Ectodermal cell (in vitro differentiated cells): ENCODE measurements at regions not wholly inside any gene's neighbourhood (a gene's known extent, or its start where the extent isn't known, plus 50 kb on each side); places are given as distances from the start of the nearest gene placed in this dataset.

Source experiments
- H3K27ac ChIP-seq: 2 replicates; pipeline ENCODE4 v1.7.0; 2013; ENCODE audit warnings: mild to moderate bottlenecking, low read depth, low read length; ENCODE audit not compliant: insufficient read depth, poor library complexity, severe bottlenecking
- H3K27me3 ChIP-seq: 2 replicates; pipeline ENCODE4 v1.7.0; 2013; ENCODE audit warnings: mild to moderate bottlenecking, low read length; ENCODE audit not compliant: insufficient read depth, control insufficient read depth, poor library complexity, severe bottlenecking
- H3K36me3 ChIP-seq: one replicate; pipeline ENCODE4 v1.7.0; 2013; ENCODE audit warnings: low read length; ENCODE audit not compliant: control insufficient read depth, insufficient read depth
- H3K4me1 ChIP-seq: one replicate; pipeline ENCODE4 v1.7.0; 2013; ENCODE audit warnings: low read length; ENCODE audit not compliant: control insufficient read depth, insufficient read depth
- H3K4me3 ChIP-seq: 2 replicates; pipeline ENCODE4 v1.7.0; 2013; ENCODE audit warnings: low read depth, low read length, control low read depth; ENCODE audit not compliant: insufficient read depth
- H3K9me3 ChIP-seq: 2 replicates; pipeline ENCODE4 v1.7.0; 2013; ENCODE audit warnings: mild to moderate bottlenecking, low read length, moderate library complexity; ENCODE audit not compliant: control insufficient read depth
- WGBS, 2 experiments: methylation state at CpG; one replicate each; pipeline ENCODE4 v1.1.7; 2013; ENCODE audit warnings: missing lambda C conversion rate in 2 of 2; 5-methylcytosine and 5-hydroxymethylcytosine counted together

- 88 to 97% methylated on average over 1 of the region's 2 CpGs for WGBS, 2 experiments
- H3K4me1 ChIP-seq, result no peaks in the 10 kb centered on the region
- no peak overlapping the region for H3K4me3 ChIP-seq
- no peaks in the 10 kb centered on the region for H3K36me3 ChIP-seq
- H3K27me3 ChIP-seq, result no peaks in the 10 kb centered on the region
- H3K27ac ChIP-seq, result no peak overlapping the region
- no peaks in the 10 kb centered on the region for H3K9me3 ChIP-seq
Measured at GRCh38 chr16:49085686-49086085, 196.0 kb downstream of the CBLN1 start.

GRCh38 chr16:49084628-49085390, 196.8 kb downstream of the CBLN1 start:
- no peak overlapping the region for H3K27ac ChIP-seq
- H3K4me3 ChIP-seq, result no peak overlapping the region
- H3K36me3 ChIP-seq, result no peaks in the 10 kb centered on the region
- no peaks in the 10 kb centered on the region for H3K27me3 ChIP-seq
- no peaks in the 10 kb centered on the region for H3K4me1 ChIP-seq
- H3K9me3 ChIP-seq, result no peaks in the 10 kb centered on the region

- WGBS, 2 experiments, result 83 to 84% methylated on average over 3 of the region's 3 CpGs
- Histone ChIP-seq H3K9me3 (peaks cover 2% of the 10 kb centered on the region), H3K4me1 (no peaks in the 10 kb centered on the region), H3K36me3 (no peaks in the 10 kb centered on the region), H3K27me3 (no peaks in the 10 kb centered on the region), H3K4me3 (no peak overlapping the region), H3K27ac (no peak overlapping the region)
Measured at GRCh38 chr16:49081554-49081953, 200.1 kb downstream of the CBLN1 start.

GRCh38 chr16:49081086-49081485, 200.6 kb downstream of the CBLN1 start:
- Histone ChIP-seq H3K9me3 (peaks cover 2% of the 10 kb centered on the region), H3K27ac (no peak overlapping the region), H3K36me3 (no peaks in the 10 kb centered on the region), H3K4me1 (no peaks in the 10 kb centered on the region), H3K4me3 (no peak overlapping the region), H3K27me3 (no peaks in the 10 kb centered on the region)
- WGBS, 2 experiments, result 94 to 96% methylated on average over 11 of the region's 11 CpGs

GRCh38 chr16:49078571-49078970, 203.1 kb downstream of the CBLN1 start:
- Histone ChIP-seq H3K4me3 (no peak overlapping the region), H3K9me3 (peaks cover 2% of the 10 kb centered on the region), H3K4me1 (no peaks in the 10 kb centered on the region), H3K27me3 (no peaks in the 10 kb centered on the region), H3K36me3 (no peaks in the 10 kb centered on the region), H3K27ac (no peak overlapping the region)
- WGBS, 2 experiments, result 91 to 96% methylated on average over 7 of the region's 7 CpGs

- peaks cover 2% of the 10 kb centered on the region for H3K9me3 ChIP-seq
- WGBS, 2 experiments, result 100% methylated on average over 1 of the region's 1 CpG; no CpG with 5 or more reads in 1 of the 2 experiments
Measured at GRCh38 chr16:49078104-49078503, 203.5 kb downstream of the CBLN1 start.

GRCh38 chr16:49075709-49076108, 205.9 kb downstream of the CBLN1 start:
- no peaks in the 10 kb centered on the region for H3K4me1 ChIP-seq
- H3K27ac ChIP-seq, result no peak overlapping the region
- H3K36me3 ChIP-seq, result no peaks in the 10 kb centered on the region
- no peaks in the 10 kb centered on the region for H3K27me3 ChIP-seq
- WGBS, 2 experiments, result 82 to 83% methylated on average over 3 of the region's 3 CpGs
- no peak overlapping the region for H3K4me3 ChIP-seq
- H3K9me3 ChIP-seq, result peaks cover 2% of the 10 kb centered on the region

More at GRCh38 chr16:49078104-49078503, 203.5 kb downstream of the CBLN1 start:
- H3K27me3 ChIP-seq, result no peaks in the 10 kb centered on the region
- H3K4me1 ChIP-seq, result no peaks in the 10 kb centered on the region
- no peaks in the 10 kb centered on the region for H3K36me3 ChIP-seq
- H3K4me3 ChIP-seq, result no peak overlapping the region
- no peak overlapping the region for H3K27ac ChIP-seq

GRCh38 chr16:49068224-49068623, 213.4 kb downstream of the CBLN1 start:
- Histone ChIP-seq H3K9me3 (no peaks in the 10 kb centered on the region), H3K36me3 (no peaks in the 10 kb centered on the region), H3K4me1 (no peaks in the 10 kb centered on the region), H3K27me3 (no peaks in the 10 kb centered on the region), H3K4me3 (no peak overlapping the region), H3K27ac (no peak overlapping the region)
- WGBS, 2 experiments, result 83 to 88% methylated on average over 5 of the region's 5 CpGs

- H3K4me3 ChIP-seq, result no peak overlapping the region
Measured at GRCh38 chr16:49067776-49068175, 213.9 kb downstream of the CBLN1 start.

GRCh38 chr16:49061137-49061714, 220.4 kb downstream of the CBLN1 start:
- Histone ChIP-seq H3K36me3 (no peaks in the 10 kb centered on the region), H3K4me3 (no peak overlapping the region), H3K27me3 (no peaks in the 10 kb centered on the region), H3K9me3 (no peaks in the 10 kb centered on the region), H3K4me1 (peaks cover 3% of the 10 kb centered on the region), H3K27ac (no peak overlapping the region)
- 95 to 96% methylated on average over 3 of the region's 3 CpGs for WGBS, 2 experiments

More at GRCh38 chr16:49067776-49068175, 213.9 kb downstream of the CBLN1 start:
- Histone ChIP-seq H3K27ac (no peak overlapping the region), H3K27me3 (no peaks in the 10 kb centered on the region), H3K4me1 (no peaks in the 10 kb centered on the region), H3K9me3 (no peaks in the 10 kb centered on the region), H3K36me3 (no peaks in the 10 kb centered on the region)
- 69 to 72% methylated on average over 4 of the region's 4 CpGs for WGBS, 2 experiments
